ENCODE measurements at regions not wholly inside any gene's neighbourhood (a gene's known extent, or its start where the extent isn't known, plus 50 kb on each side); places are given as distances from the start of the nearest gene placed in this dataset.

DNA sequence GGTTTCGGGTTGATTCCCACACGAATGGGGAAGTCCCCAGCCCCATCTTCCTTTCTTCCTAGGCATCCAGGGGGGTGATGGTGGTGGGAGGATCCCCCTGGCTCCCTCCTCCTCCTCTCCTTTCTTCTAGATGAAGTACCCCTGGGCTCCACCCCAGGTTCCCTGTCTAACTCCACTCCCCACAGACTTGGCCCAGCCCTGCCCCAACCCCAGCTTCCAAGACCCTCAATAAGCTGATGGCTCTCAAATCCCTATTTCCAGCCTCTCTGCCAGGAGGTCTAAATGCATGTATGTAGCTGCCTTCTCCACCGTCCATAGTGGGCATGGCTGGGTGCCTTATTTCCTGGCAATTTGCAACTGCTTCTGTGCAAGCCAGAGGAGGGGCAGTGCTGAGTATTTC, 383.7 kb downstream of the BCL11B start:
- no peak for DNase-seq (ENCODE audit: low read depth)
- TF ChIP-seq, protein P1, sequence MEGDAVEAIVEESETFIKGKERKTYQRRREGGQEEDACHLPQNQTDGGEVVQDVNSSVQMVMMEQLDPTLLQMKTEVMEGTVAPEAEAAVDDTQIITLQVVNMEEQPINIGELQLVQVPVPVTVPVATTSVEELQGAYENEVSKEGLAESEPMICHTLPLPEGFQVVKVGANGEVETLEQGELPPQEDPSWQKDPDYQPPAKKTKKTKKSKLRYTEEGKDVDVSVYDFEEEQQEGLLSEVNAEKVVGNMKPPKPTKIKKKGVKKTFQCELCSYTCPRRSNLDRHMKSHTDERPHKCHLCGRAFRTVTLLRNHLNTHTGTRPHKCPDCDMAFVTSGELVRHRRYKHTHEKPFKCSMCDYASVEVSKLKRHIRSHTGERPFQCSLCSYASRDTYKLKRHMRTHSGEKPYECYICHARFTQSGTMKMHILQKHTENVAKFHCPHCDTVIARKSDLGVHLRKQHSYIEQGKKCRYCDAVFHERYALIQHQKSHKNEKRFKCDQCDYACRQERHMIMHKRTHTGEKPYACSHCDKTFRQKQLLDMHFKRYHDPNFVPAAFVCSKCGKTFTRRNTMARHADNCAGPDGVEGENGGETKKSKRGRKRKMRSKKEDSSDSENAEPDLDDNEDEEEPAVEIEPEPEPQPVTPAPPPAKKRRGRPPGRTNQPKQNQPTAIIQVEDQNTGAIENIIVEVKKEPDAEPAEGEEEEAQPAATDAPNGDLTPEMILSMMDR (conservative IDR thresholded peaks at IDR 0.05; ENCODE audit: low read depth, low read length): no peak
- H3K4me3 ChIP-seq (ENCODE audit: low read depth, low read length): no peak overlapping the region

DNA sequence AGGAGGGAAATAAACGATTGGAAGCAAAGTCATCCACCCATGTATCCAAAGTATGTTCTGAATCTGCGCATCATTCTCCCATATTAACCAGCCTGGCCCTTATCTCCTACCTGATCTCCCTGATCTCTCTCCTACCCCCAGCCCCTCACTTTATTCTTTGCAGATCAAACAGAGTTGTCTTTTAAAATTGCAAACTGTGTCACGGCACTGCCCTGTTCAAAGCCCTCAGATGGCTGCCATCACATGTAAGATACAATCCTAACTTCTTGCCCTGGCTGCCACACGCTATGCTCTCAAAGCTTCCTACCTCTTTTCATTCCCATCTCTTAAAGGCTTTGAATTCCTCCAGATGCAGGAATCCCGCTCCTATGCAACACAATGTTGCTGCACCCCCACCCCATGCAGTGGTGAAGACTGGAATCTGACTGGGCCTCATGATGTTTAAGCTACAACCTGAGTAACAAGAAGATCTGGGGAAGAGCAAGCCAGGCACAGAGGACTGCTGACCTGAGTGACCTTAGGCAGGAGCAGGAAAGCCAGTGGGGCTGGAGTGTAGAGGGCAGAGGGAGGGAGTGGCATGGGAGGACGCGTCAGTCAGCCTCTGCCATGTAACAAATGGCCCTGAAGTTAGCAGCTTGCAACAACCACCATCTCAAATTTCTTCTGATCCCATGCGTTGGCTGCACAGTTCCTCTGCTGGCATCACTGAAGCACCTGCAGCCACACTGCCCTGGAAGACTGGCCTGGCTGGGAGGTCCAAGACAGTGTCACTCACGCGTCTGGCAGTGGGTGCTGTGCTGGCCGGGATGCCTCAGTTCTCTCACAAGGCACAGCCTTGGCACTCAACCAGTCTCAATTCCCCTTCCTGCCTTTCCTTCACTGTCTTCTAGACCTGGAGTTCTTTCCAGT, 382.8 kb downstream of the BCL11B start:
- H3K4me3 ChIP-seq (ENCODE audit: low read depth, low read length): no peak overlapping the region
- no peak for DNase-seq (ENCODE audit: low read depth)
- TF ChIP-seq, protein P1 (conservative IDR thresholded peaks at IDR 0.05; ENCODE audit: low read depth, low read length): no peak

DNA sequence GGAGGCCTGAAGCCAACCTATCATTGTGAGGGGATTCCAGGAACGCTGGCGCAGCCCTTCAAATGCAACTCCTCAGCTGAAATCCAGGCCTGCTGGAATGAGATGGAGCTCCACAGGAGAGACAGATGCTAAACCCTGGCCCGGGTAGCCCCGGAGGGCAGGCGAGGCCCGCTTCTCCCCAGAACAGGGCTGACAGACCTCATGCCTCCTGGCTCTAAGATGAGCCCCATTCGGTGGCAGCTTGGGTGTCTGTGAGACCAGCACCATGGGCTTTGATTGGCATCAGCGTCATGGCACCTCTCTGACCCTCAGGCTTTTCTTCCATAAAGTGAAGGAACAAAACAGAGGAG, 382.2 kb downstream of the BCL11B start:
- H3K4me3 ChIP-seq (ENCODE audit: low read depth, low read length): no peak overlapping the region
- DNase-seq (ENCODE audit: low read depth): no peak
- TF ChIP-seq, protein P1 (conservative IDR thresholded peaks at IDR 0.05; ENCODE audit: low read depth, low read length): no peak

DNA sequence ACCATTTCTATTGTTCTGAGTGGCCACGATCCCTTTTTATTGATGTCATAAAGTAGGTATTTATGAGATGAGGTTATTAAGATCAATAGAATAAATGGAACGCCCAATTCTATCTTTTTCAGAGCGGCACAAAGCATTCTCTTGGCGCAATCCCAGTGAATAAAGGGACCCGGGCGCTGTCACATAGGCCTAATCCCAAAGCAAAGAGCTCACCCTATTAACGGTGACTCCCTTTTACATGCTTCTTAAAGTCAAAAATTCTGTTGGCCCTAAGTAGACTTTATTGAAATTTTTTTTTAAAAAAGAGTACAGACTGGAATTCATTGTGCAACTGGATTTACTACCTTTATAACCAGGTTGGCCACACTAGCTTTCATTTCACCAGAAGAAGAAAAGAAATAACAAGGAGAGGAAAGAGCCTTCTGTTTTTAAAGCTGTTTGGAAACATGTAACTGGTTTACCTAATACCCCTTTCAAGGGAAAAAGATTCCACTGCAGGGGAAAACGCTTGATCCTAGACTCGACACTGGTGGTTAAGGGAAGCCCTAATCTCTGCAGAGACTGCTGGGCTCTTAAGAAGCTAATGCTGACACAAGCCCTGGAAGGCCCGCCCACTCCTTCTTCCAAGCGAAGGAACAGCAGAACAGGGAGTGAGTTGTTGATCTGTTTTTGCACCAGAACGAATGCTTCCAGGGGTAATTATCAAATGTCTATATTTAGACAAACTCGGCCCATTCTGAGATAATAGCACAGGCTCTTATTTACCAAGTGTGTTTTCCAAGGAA, 381.2 kb downstream of the BCL11B start:
- no peak overlapping the region for H3K4me3 ChIP-seq (ENCODE audit: low read depth, low read length)
- DNase-seq (ENCODE audit: low read depth): no peak
- TF ChIP-seq, protein P1 (conservative IDR thresholded peaks at IDR 0.05; ENCODE audit: low read depth, low read length): no peak

DNA sequence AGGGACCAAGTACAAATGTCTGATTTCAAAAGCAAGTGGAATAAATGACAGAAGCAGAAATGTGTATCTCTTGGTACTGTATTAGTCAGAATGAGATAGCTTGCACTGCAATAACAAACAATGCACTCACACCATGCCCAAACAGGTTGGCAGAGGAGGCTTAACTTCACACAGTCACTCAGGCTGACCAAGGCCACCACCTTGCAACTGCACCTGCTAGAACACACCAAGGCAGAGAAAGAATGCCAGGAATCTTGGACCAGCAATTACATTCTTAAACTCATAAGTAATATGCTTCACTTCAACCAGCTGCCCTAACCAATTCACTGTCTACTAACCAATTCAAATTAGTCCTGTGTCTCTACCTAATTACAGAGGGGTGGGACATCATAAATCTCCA, 378.3 kb downstream of the BCL11B start:
- TF ChIP-seq, protein P1 (conservative IDR thresholded peaks at IDR 0.05; ENCODE audit: low read depth, low read length): no peak
- no peak overlapping the region for H3K4me3 ChIP-seq (ENCODE audit: low read depth, low read length)
- DNase-seq (ENCODE audit: low read depth): no peak

DNA sequence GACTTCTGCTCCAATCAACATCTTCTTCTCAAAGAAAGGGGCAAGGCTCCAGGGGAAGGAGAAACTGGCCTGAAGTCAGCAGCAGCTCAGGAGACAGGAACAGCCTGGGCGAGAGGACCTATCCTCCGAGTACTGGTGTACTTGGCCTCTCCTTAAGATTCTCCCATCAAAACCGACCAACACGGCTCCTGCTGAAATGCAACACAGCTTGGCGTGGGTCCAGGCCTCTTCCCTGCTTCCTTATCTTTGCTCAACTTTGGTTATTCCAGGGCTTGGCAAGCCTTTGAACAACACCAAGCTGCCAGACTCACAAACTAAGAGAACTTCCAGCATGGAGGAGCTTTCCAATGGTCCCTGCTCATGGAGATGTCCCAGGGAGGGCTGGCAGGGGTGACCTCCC, 377.4 kb downstream of the BCL11B start:
- DNase-seq (ENCODE audit: low read depth): no peak
- H3K4me3 ChIP-seq (ENCODE audit: low read depth, low read length): no peak overlapping the region
- TF ChIP-seq, protein P1 (conservative IDR thresholded peaks at IDR 0.05; ENCODE audit: low read depth, low read length): no peak

Measured in epithelial cell of proximal tubule (primary cell).